GM19025 (cell line): ENCODE measurements at regions not wholly inside any gene's neighbourhood (a gene's known extent, or its start where the extent isn't known, plus 50 kb on each side); places are given as distances from the start of the nearest gene placed in this dataset.
"Not testable (repeated sequence)": the region's sequence is repeated elsewhere in the genome, so short reads cannot be mapped to it uniquely, and the experiment has no call there.

Experiments
- ATAC-seq: cut with Tn5 transposase; IDR thresholded peaks from one replicate; pipeline ENCODE4 v1.9.1; 2021; ENCODE audit warnings: mild to moderate bottlenecking, low read depth, moderate library complexity; ENCODE audit not compliant: unreplicated experiment

- no peak for ATAC-seq
Observed at GRCh38 chr21:19181604-19182140, 778.1 kb upstream of the TMPRSS15 start.

- no peak for ATAC-seq
Observed at GRCh38 chr21:19197950-19198349, 794.4 kb upstream of the TMPRSS15 start.

- ATAC-seq = no peak
Observed at GRCh38 chr21:19198801-19199200, 795.2 kb upstream of the TMPRSS15 start.

GRCh38 chr21:19218163-19218562, 814.6 kb upstream of the TMPRSS15 start:
- ATAC-seq = no peak

GRCh38 chr21:19224090-19224489, 820.5 kb upstream of the TMPRSS15 start:
- ATAC-seq = no peak

- ATAC-seq = no peak
Observed at GRCh38 chr21:19228226-19228625, 824.6 kb upstream of the TMPRSS15 start.

- not testable (repeated sequence) for ATAC-seq
Observed at GRCh38 chr21:19233841-19234240, 830.3 kb upstream of the TMPRSS15 start.

- no peak for ATAC-seq
Observed at GRCh38 chr21:19236209-19236608, 832.6 kb upstream of the TMPRSS15 start.

GRCh38 chr21:19237608-19238007, 834.0 kb upstream of the TMPRSS15 start:
- ATAC-seq = no peak

- ATAC-seq = no peak
Observed at GRCh38 chr21:19239696-19240095, 836.1 kb upstream of the TMPRSS15 start.

- ATAC-seq = no peak
Observed at GRCh38 chr21:19244502-19245187, 841.1 kb upstream of the TMPRSS15 start.

- no peak for ATAC-seq
Observed at GRCh38 chr21:19245188-19245580, 841.6 kb upstream of the TMPRSS15 start.

- no peak for ATAC-seq
Observed at GRCh38 chr21:19246018-19246417, 842.4 kb upstream of the TMPRSS15 start.

- no peak for ATAC-seq
Observed at GRCh38 chr21:19256934-19257660, 853.5 kb upstream of the TMPRSS15 start.

- ATAC-seq = no peak
Observed at GRCh38 chr21:19261731-19262376, 858.3 kb upstream of the TMPRSS15 start.

- no peak for ATAC-seq
Observed at GRCh38 chr21:19266636-19267035, 863.1 kb upstream of the TMPRSS15 start.

- ATAC-seq = no peak
Observed at GRCh38 chr21:19268686-19269085, 865.1 kb upstream of the TMPRSS15 start.

- no peak for ATAC-seq
Observed at GRCh38 chr21:19275065-19275464, 871.5 kb upstream of the TMPRSS15 start.

GRCh38 chr21:19276665-19277064, 873.1 kb upstream of the TMPRSS15 start:
- ATAC-seq = no peak

GRCh38 chr21:19286876-19287275, 883.3 kb upstream of the TMPRSS15 start:
- ATAC-seq = no peak

GRCh38 chr21:19290328-19290727, 886.7 kb upstream of the TMPRSS15 start:
- no peak for ATAC-seq
